Aorta (tissue), 5 donors: ENCODE measurements at regions not wholly inside any gene's neighbourhood (a gene's known extent, or its start where the extent isn't known, plus 50 kb on each side); places are given as distances from the start of the nearest gene placed in this dataset.
A peak's percentile ranks its signal among the peaks of the same experiment; 100 is the strongest.

Source experiments
- ATAC-seq: fragments of 200-7000 bp; cut with Tn5 transposase; one replicate; pipeline ENCODE4 v1.9.1; 2022; ENCODE audit warnings: moderate library complexity; ENCODE audit not compliant: low FRiP score
- DNase-seq, 2 donors: peaks; one replicate each; pipeline ENCODE4 v3.0.0-alpha.2; 2020
- H3K27ac ChIP-seq, 2 donors: one replicate each; pipeline ENCODE4 v1.5.1; 2013; ENCODE audit warnings: low read length in 2 of 2, mild to moderate bottlenecking in 2 of 2, moderate library complexity in 2 of 2, control low read depth in 1 of 2, inconsistent platforms in 1 of 2, low read depth in 1 of 2
- H3K27me3 ChIP-seq, 2 donors: one replicate each; pipeline ENCODE4 v1.6.1; 2013; ENCODE audit warnings: control low read depth in 1 of 2, low read length in 1 of 2, mild to moderate bottlenecking in 1 of 2, moderate library complexity in 1 of 2; ENCODE audit not compliant: insufficient read depth in 2 of 2, control insufficient read depth in 1 of 2
- H3K36me3 ChIP-seq, 2 donors: one replicate each; pipeline ENCODE4 v1.6.1; 2013; ENCODE audit warnings: control low read depth in 1 of 2, low read length in 1 of 2, mild to moderate bottlenecking in 1 of 2; ENCODE audit not compliant: insufficient read depth in 2 of 2, control insufficient read depth in 1 of 2
- H3K4me1 ChIP-seq, 2 donors: one replicate each; pipeline ENCODE4 v1.6.1; 2013; ENCODE audit warnings: low read length in 2 of 2, control low read depth in 1 of 2, mild to moderate bottlenecking in 1 of 2, moderate library complexity in 1 of 2; ENCODE audit not compliant: insufficient read depth in 2 of 2, control insufficient read depth in 1 of 2
- H3K4me3 ChIP-seq, 2 donors: one replicate each; pipeline ENCODE4 v1.5.1; 2013; ENCODE audit warnings: low read length in 2 of 2, control low read depth in 1 of 2, mild to moderate bottlenecking in 1 of 2
- H3K9me3 ChIP-seq: one replicate; pipeline ENCODE4 v1.6.1; 2013; ENCODE audit warnings: mild to moderate bottlenecking, low read length; ENCODE audit not compliant: control insufficient read depth
- WGBS, 2 donors: extraction: QIAGEN DNeasy Blood & Tissue Kit; methylation state at CpG; one replicate each; pipeline ENCODE4 v1.1.7; 2013; 5-methylcytosine and 5-hydroxymethylcytosine counted together
- intact Hi-C, 2 donors: fragments of 100-400 bp; cut with DNase I; formaldehyde crosslinking; loops; one replicate each; pipeline versions ENCODE4 v1.14.2 to v1.15.0; 2022
- donor health status: healthy with polysubstance abuse.
- donor health status: Bipolar disorder and iron deficiency.
- donor health status: DM: no; HTN: no; CAD: no.
- donor health status: DM: no; HTN: no; CAD: no.
- donor health status: DM: yes; HTN: yes; CAD: no.

GRCh38 chr6:44560458-44561059, 173.1 kb downstream of the CDC5L start:
- WGBS, 2 donors, result 49 to 60% methylated on average over 12 of the region's 12 CpGs
- H3K27ac ChIP-seq, result no peak overlapping the region
- ATAC-seq, result no peak
- intact Hi-C loops, result no loop called here
- no peak for DNase-seq
- no peaks in the 10 kb centered on the region for H3K27me3 ChIP-seq
- no peaks in the 10 kb centered on the region for H3K9me3 ChIP-seq
- H3K36me3 ChIP-seq, result no peaks in the 10 kb centered on the region
- H3K4me3 ChIP-seq, result no peak overlapping the region
- no peaks in the 10 kb centered on the region for H3K4me1 ChIP-seq

GRCh38 chr6:44561060-44561623, 173.6 kb downstream of the CDC5L start:
- Histone ChIP-seq H3K27ac (no peak overlapping the region), H3K4me1 (no peaks in the 10 kb centered on the region), H3K27me3 (no peaks in the 10 kb centered on the region), H3K36me3 (no peaks in the 10 kb centered on the region), H3K9me3 (no peaks in the 10 kb centered on the region), H3K4me3 (no peak overlapping the region)
- 11 to 17% methylated on average over 25 of the region's 25 CpGs for WGBS, 2 donors
- intact Hi-C loops, result no loop called here
- DNase-seq, result no peak
- no peak for ATAC-seq

DNA sequence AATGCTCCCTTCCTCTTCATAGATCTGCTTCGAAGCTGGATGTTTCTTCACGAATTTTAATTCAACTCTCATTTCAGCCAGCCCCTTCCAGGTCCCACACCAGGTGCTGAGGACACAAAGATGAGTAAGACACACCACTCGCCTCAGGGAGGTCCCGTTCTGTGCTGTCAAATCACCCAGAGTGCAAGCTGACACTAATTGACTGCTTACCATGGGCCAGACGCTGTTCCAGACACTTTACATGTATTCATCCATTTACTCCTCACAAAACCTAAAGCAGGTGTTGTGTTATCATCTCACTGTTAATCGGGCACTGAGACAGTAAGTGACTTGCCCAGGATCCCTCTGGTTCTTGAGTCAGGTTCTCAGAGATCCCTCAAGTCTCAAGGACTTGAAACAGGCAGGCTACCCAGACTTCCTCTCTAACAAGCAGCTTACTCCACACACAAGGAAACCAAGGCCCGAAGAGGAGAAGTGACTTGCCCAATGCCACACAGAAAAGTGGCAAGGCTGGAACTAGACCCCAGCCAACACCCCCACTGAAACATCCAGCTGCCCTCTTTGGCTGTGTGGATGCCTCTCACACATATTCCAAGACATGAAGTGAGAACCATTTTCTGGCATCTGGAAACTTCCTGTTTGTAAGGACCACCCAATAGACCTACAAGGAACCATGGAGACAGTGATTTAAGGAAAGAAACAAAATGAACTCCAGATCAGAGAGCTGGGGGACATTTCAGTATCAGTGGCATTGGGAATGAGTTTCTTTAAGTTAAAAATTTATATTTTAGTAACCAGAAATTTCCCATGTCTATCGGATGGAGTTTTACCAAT, 174.5 kb downstream of the CDC5L start:
- WGBS, 2 donors, result 84 to 92% methylated on average over 8 of the region's 8 CpGs
- no peaks in the 10 kb centered on the region for H3K36me3 ChIP-seq

GRCh38 chr6:44563397-44563796, 175.9 kb downstream of the CDC5L start:
- H3K36me3 ChIP-seq, result no peaks in the 10 kb centered on the region
- no peak overlapping the region for H3K4me3 ChIP-seq
- WGBS, 2 donors, result 89 to 91% methylated on average over 11 of the region's 11 CpGs
- no peaks in the 10 kb centered on the region for H3K4me1 ChIP-seq
- DNase-seq (no peak), ATAC-seq (no peak)
- intact Hi-C loops, result no loop called here
- no peak overlapping the region for H3K27ac ChIP-seq
- H3K9me3 ChIP-seq, result no peaks in the 10 kb centered on the region
- H3K27me3 ChIP-seq, result no peaks in the 10 kb centered on the region

More for the DNA sequence above, 174.5 kb downstream of the CDC5L start:
- DNase-seq (no peak), ATAC-seq (no peak)
- Histone ChIP-seq H3K27ac (no peak overlapping the region), H3K4me1 (no peaks in the 10 kb centered on the region), H3K27me3 (no peaks in the 10 kb centered on the region), H3K4me3 (no peak overlapping the region), H3K9me3 (no peaks in the 10 kb centered on the region)
- intact Hi-C loops, result no loop called here

GRCh38 chr6:44564906-44565524, 177.5 kb downstream of the CDC5L start:
- no peak for DNase-seq
- intact Hi-C loops, result no loop called here
- WGBS, 2 donors, result 78 to 87% methylated on average over 6 of the region's 6 CpGs

DNA sequence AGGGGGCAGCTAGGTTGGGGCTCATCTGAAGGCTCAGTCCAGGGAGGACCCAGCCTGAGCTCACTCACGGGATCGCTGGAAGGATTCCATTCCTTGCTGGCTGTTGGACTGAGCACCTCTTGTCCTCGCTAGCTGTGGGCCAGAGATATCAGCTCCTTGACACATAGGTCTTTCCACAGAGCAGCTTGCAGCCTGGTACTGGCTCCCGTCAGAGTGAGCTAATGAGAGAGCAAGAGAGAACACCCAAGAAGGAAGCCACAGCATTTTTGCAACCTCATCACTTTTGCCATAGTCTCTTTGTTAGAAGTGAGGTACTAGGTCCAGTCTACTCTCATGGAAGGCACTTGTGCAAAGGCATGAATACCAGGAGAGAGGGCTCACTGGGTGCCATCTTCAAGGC, 179.9 kb downstream of the CDC5L start:
- Histone ChIP-seq H3K4me1 (peaks cover 0 to 3% of the 10 kb centered on the region in 2 donors), H3K36me3 (no peaks in the 10 kb centered on the region), H3K27me3 (no peaks in the 10 kb centered on the region), H3K9me3 (no peaks in the 10 kb centered on the region), H3K4me3 (no peak overlapping the region), H3K27ac (no peak overlapping the region)
- ATAC-seq (no peak), DNase-seq (no peak)
- intact Hi-C loops, result no loop called here
- WGBS, 2 donors, result 87 to 94% methylated on average over 4 of the region's 4 CpGs

More at GRCh38 chr6:44564906-44565524, 177.5 kb downstream of the CDC5L start:
- Histone ChIP-seq H3K27me3 (no peaks in the 10 kb centered on the region), H3K4me3 (no peak overlapping the region), H3K9me3 (no peaks in the 10 kb centered on the region), H3K36me3 (no peaks in the 10 kb centered on the region), H3K27ac (no peak overlapping the region), H3K4me1 (peaks cover 0 to 3% of the 10 kb centered on the region in 2 donors)
- ATAC-seq, result no peak

DNA sequence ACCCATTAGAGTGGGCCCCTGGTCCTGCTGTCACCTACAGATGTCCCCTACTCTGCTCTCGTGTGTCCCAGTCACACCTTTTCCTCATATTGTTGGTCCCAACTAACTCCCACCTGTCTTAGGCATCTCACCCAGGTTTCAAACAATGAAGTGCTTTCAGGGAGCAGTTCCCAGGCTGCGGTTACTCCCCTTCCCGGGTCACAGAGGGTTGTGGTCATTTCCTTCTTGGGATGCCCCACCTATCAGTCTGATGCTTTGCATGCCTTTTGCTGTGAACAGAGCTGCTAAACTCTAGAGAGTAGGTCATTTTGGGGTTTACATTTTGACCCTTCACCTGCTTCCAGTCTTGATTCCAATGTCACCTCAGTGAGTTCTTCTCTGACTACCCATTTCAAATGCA, 181.6 kb downstream of the CDC5L start:
- no peak for DNase-seq
- Histone ChIP-seq H3K27ac (no peak overlapping the region), H3K9me3 (peaks cover 2% of the 10 kb centered on the region), H3K4me1 (peaks cover 0 to 3% of the 10 kb centered on the region in 2 donors), H3K36me3 (no peaks in the 10 kb centered on the region), H3K4me3 (no peak overlapping the region), H3K27me3 (no peaks in the 10 kb centered on the region)
- intact Hi-C loops, result no loop called here
- no peak for ATAC-seq
- WGBS, 2 donors, result 92 to 95% methylated on average over 3 of the region's 3 CpGs

DNA sequence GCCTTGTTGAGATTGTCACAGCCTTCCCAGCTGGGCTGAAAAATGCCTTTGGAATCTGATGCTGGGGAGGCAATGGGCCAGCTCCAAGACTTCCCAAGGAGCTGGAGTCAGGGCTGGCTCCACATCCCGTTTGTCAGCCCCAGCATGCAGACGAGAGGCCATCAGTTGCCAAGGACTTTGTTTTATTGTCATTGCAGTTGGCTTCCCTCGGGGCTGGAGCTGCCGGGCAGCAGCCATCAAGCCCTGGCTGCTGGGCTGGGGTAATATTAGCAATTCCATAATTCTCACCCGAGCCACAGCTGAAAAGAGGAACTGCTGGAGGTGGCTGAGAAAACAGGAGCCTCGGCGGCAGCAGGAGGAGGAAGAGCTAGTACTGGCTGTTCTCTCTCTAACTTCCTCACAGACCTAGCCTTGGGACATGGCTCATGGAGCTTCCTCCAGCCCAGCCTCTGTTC, 182.5 kb downstream of the CDC5L start:
- no peak overlapping the region for H3K4me3 ChIP-seq
- DNase-seq (peak; percentile 78 to 80), ATAC-seq (peak; percentile 78)
- WGBS, 2 donors, result 2% methylated on average over 7 of the region's 7 CpGs
- peak overlapping the region in 1 of 2 donors; percentile 9 for H3K27ac ChIP-seq
- H3K36me3 ChIP-seq, result no peaks in the 10 kb centered on the region
- H3K27me3 ChIP-seq, result no peaks in the 10 kb centered on the region
- peaks cover 0 to 3% of the 10 kb centered on the region in 2 donors for H3K4me1 ChIP-seq
- intact Hi-C loops, result no loop called here
- peaks cover 2% of the 10 kb centered on the region for H3K9me3 ChIP-seq
